K562 (cell line): ENCODE measurements at regions not wholly inside any gene's neighbourhood (a gene's known extent, or its start where the extent isn't known, plus 50 kb on each side); places are given as distances from the start of the nearest gene placed in this dataset.
"Not testable (repeated sequence)": the region's sequence is repeated elsewhere in the genome, so short reads cannot be mapped to it uniquely, and the experiment has no call there.

Experiments used
- ATAC-seq: fragments of 200-7000 bp; cut with Tn5 transposase; 3 replicates; pipeline ENCODE4 v1.9.1; 2020; ENCODE audit warnings: moderate library complexity
- BruUV-seq: library from RNA; stranded (reverse); fragments of 400-500 nt; replicated peaks from 2 replicates; lab custom pipeline; 2021; lab: Mats Ljungman, UMichigan
- CTCF ChIA-PET: fragments of 300-600 bp; formaldehyde crosslinking; extraction: SDS; loops from one replicate; lab custom pipeline; 2021; ENCODE audit warnings: low intra/inter-chr PET ratio; lab: Yijun Ruan, JAX
- POLR2A ChIA-PET: fragments of 300-600, 350-650 bp; sonication (Branson Sonifier 250); formaldehyde crosslinking; extraction: SDS; loops from one replicate; lab custom pipeline; 2021; ENCODE audit warnings: antibody characterized with exemption, inconsistent platforms; lab: Yijun Ruan, JAX
- DNase-seq, 4 experiments: peaks; one replicate each; pipeline versions ENCODE4 v3.0.0 to v3.0.0-alpha.2; 2011 to 2018; ENCODE audit warnings: low spot score in 3 of 4, mixed read lengths in 3 of 4; ENCODE audit errors: extremely low read depth in 1 of 4
- FAIRE-seq: peaks from 2 replicates; lab custom pipeline; 2011; peaks lifted over from hg19 to GRCh38; lab: Jason Lieb, UNC
- H2AFZ ChIP-seq: 2 replicates; pipeline ENCODE4 v1.6.0; 2011; ENCODE audit warnings: low read depth, low read length, control low read depth, inconsistent platforms
- H3K27ac ChIP-seq: fragments of 200-600 bp; 3 replicates; pipeline ENCODE4 v1.8.0; 2011; ENCODE audit warnings: low read depth, mild to moderate bottlenecking, control low read depth, inconsistent platforms, low read length, moderate library complexity, mixed read lengths; ENCODE audit errors: extremely low read depth
- H3K27me3 ChIP-seq, 2 experiments: fragments of 300-600 bp in 1 of 2; 2 replicates in 1 of 2; 3 replicates in 1 of 2; pipeline versions ENCODE4 v1.6.0 to v1.8.0; 2011; ENCODE audit warnings: inconsistent platforms in 2 of 2, low read length in 2 of 2, mild to moderate bottlenecking in 1 of 2, mixed read lengths in 1 of 2, moderate library complexity in 1 of 2; ENCODE audit not compliant: control insufficient read depth in 2 of 2, insufficient read depth in 2 of 2
- H3K36me3 ChIP-seq: fragments of 300-600 bp; 3 replicates; pipeline ENCODE4 v1.8.0; 2011; ENCODE audit warnings: mild to moderate bottlenecking, low read length, inconsistent platforms; ENCODE audit not compliant: control insufficient read depth, insufficient read depth
- H3K4me1 ChIP-seq, 2 experiments: fragments of 200-600 bp in 1 of 2; replicated peaks in 1 of 2; 2 replicates in 1 of 2; 3 replicates in 1 of 2; pipeline versions ENCODE4 v1.5.1 to v1.8.0; 2011; ENCODE audit warnings: inconsistent platforms in 2 of 2, low read length in 2 of 2, mild to moderate bottlenecking in 1 of 2, mixed read lengths in 1 of 2, moderate library complexity in 1 of 2; ENCODE audit not compliant: control insufficient read depth in 2 of 2, insufficient read depth in 2 of 2
- H3K4me2 ChIP-seq: 2 replicates; pipeline ENCODE4 v1.6.1; 2011; ENCODE audit warnings: low read length, control low read depth, inconsistent platforms, mixed read lengths; ENCODE audit not compliant: insufficient read depth
- H3K4me3 ChIP-seq: fragments of 200-600 bp; sonication (generic), shearing (Covaris generic); 2 replicates; pipeline ENCODE4 v1.5.1; 2016; ENCODE audit warnings: control low read depth, inconsistent platforms
- H3K79me2 ChIP-seq: fragments of 200-600 bp; 3 replicates; pipeline ENCODE4 v1.8.0; 2011; ENCODE audit warnings: low read length, inconsistent platforms; ENCODE audit not compliant: control insufficient read depth, insufficient read depth
- H3K9ac ChIP-seq, 2 experiments: 2 replicates each; pipeline versions ENCODE4 v1.6.0 to v1.6.1; 2011; ENCODE audit warnings: low read depth in 2 of 2, low read length in 2 of 2, control low read depth in 1 of 2, inconsistent platforms in 1 of 2, mild to moderate bottlenecking in 1 of 2, mixed read lengths in 1 of 2; ENCODE audit not compliant: insufficient read depth in 1 of 2
- H3K9me1 ChIP-seq: one replicate; pipeline ENCODE4 v1.6.0; 2011; ENCODE audit warnings: inconsistent platforms, mild to moderate bottlenecking, low read length, moderate library complexity; ENCODE audit not compliant: control insufficient read depth, insufficient read depth
- H3K9me3 ChIP-seq: replicated peaks from 2 replicates; pipeline ENCODE4 v1.5.1; 2011; ENCODE audit warnings: low read depth, low read length, inconsistent platforms; ENCODE audit not compliant: control insufficient read depth, insufficient read depth
- H4K20me1 ChIP-seq: replicated peaks from 2 replicates; pipeline ENCODE4 v1.6.1; 2011; ENCODE audit warnings: low read length, inconsistent platforms, mixed read lengths; ENCODE audit not compliant: control insufficient read depth, insufficient read depth
- CTCF ChIP-seq, 3 experiments: IDR thresholded peaks in 2 of 3; conservative IDR thresholded peaks in 1 of 3; 2 replicates each; pipeline ENCODE4 v1.5.1; 2011 to 2012; ENCODE audit warnings: low read length in 3 of 3, mild to moderate bottlenecking in 3 of 3, control low read depth in 2 of 3, improper control_type of control experiment in 1 of 3, inconsistent platforms in 1 of 3, low read depth in 1 of 3, mixed read lengths in 1 of 3, moderate library complexity in 1 of 3; ENCODE audit not compliant: insufficient read depth in 2 of 3
- WGBS: fragments of 100-300 bp; shearing (Covaris generic); methylation state at CpG from one replicate; pipeline ENCODE4 v1.1.6; 2016; ENCODE audit warnings: low coverage, mixed read lengths; ENCODE audit not compliant: insufficient coverage; ENCODE audit errors: missing lambda C conversion rate; 5-methylcytosine and 5-hydroxymethylcytosine counted together
- in situ Hi-C: fragments of 300-500 bp; cut with MboI; formaldehyde crosslinking; loops from 4 replicates; pipeline ENCODE4 v1.15.0; 2018; ENCODE audit warnings: inconsistent platforms, mixed read lengths
- intact Hi-C: fragments of 100-400 bp; cut with micrococcal nuclease; formaldehyde crosslinking; loops from 2 replicates; pipeline ENCODE4 v1.14.2; 2022

GRCh38 chr5:174880412-174881200 lies 156.2 kb downstream of the MSX2 start:
- CTCF ChIA-PET, result not testable (repeated sequence)

More at GRCh38 chr5:174880412-174881200, 156.2 kb downstream of the MSX2 start:
- H3K4me3 ChIP-seq, H3K27me3 ChIP-seq, ATAC-seq, H3K4me1 ChIP-seq, H2AFZ ChIP-seq, H3K9me1 ChIP-seq, H3K27ac ChIP-seq, H3K9ac ChIP-seq, intact Hi-C loops, FAIRE-seq, H3K9me3 ChIP-seq, H4K20me1 ChIP-seq, DNase-seq, BruUV-seq, H3K36me3 ChIP-seq, H3K4me2 ChIP-seq, H3K79me2 ChIP-seq, in situ Hi-C loops: not testable (repeated sequence)
- peak in 2 of 3 experiments; percentile 14 to 48; a peak in 2 of 6 replicates for TF ChIP-seq CTCF (IDR thresholded peaks at IDR 0.05 in 2 of 3, conservative IDR thresholded peaks at IDR 0.05 in 1 of 3; ENCODE audit: insufficient read depth in 2 of 3, low read depth in 1 of 3, low read length in 3 of 3)
- POLR2A ChIA-PET, result interaction anchor here (0.6 kb wide), 2 partner anchors 559 to 770 kb away, joined by 3 read pairs; no protein-coding TSS in a partner anchor
- WGBS, result 6% methylated on average over 16 of the region's 40 CpGs
